Stimulated activated naive CD8-positive, alpha-beta T cell treated with anti-CD3 and anti-CD28 coated beads, Interleukin-15, amount 100 ng/mL, for 72 hours (primary cell): ENCODE measurements at regions not wholly inside any gene's neighbourhood (a gene's known extent, or its start where the extent isn't known, plus 50 kb on each side); places are given as distances from the start of the nearest gene placed in this dataset.
"Not testable (repeated sequence)": the region's sequence is repeated elsewhere in the genome, so short reads cannot be mapped to it uniquely, and the experiment has no call there.

Source experiments
- ATAC-seq: fragments of 150-1000 bp; cut with Tn5 transposase; 2 replicates; pipeline ENCODE4 v1.10.0; 2021; ENCODE audit warnings: mild to moderate bottlenecking, moderate library complexity
- DNase-seq, 2 donors: peaks; one replicate each; pipeline ENCODE4 v3.0.0; 2021 to 2022
- H3K27ac Mint-ChIP-seq, 2 donors: one replicate each; pipeline ENCODE4 v1.8.0; 2022; ENCODE audit warnings: mild to moderate bottlenecking in 2 of 2, mixed read lengths in 2 of 2, moderate library complexity in 2 of 2
- H3K27me3 Mint-ChIP-seq: one replicate; pipeline ENCODE4 v1.8.0; 2022; ENCODE audit warnings: mixed read lengths
- H3K4me1 Mint-ChIP-seq: one replicate; pipeline ENCODE4 v1.8.0; 2022; ENCODE audit warnings: mild to moderate bottlenecking, mixed read lengths
- H3K4me3 Mint-ChIP-seq, 2 donors: one replicate each; pipeline ENCODE4 v1.8.0; 2022; ENCODE audit warnings: mild to moderate bottlenecking in 2 of 2, mixed read lengths in 2 of 2, moderate library complexity in 1 of 2
- H3K9me3 Mint-ChIP-seq, 2 donors: one replicate each; pipeline ENCODE4 v1.8.0; 2022; ENCODE audit warnings: mixed read lengths in 2 of 2

DNA sequence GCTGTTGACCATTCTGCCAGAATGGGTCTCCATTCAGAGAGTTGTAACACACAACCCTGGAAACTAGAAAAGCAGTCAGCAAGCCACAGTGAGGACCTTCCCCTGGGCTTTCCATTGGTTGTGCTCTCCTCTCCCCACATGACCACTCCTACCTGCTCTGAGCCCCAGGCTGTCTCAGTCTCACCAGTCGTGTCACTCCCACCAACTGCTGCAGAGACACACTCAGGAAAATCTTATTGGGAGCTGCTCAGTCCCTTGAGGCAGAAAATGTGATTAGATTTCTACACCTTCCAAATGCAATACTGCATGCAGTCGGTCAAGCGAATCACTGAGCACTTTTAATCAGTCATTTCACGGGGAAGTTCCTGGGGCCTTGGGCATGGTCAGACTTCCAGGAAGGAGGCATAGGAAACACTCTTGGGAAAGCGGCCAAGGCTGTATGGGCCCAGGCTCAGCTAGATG, 284.2 kb upstream of the NMUR2 start:
- Mint-ChIP-seq H3K27me3 (no peaks in the 10 kb centered on the region), H3K9me3 (peaks cover 21 to 25% of the 10 kb centered on the region in 2 donors), H3K27ac (peak overlapping the region in 1 of 2 donors; percentile 92), H3K4me1 (no peaks in the 10 kb centered on the region), H3K4me3 (no peak overlapping the region)
- ATAC-seq (no peak), DNase-seq (no peak)

- Mint-ChIP-seq H3K4me3 (no peak overlapping the region), H3K27me3 (no peaks in the 10 kb centered on the region), H3K4me1 (no peaks in the 10 kb centered on the region), H3K27ac (no peak overlapping the region), H3K9me3 (peaks cover 4 to 7% of the 10 kb centered on the region in 2 donors)
- DNase-seq (no peak), ATAC-seq (no peak)
Measured at GRCh38 chr5:152694231-152694630, 289.2 kb upstream of the NMUR2 start.

GRCh38 chr5:152701305-152701949, 296.3 kb upstream of the NMUR2 start:
- H3K27ac Mint-ChIP-seq = no peak overlapping the region
- no peaks in the 10 kb centered on the region for H3K27me3 Mint-ChIP-seq
- DNase-seq (no peak), ATAC-seq (no peak)
- H3K4me1 Mint-ChIP-seq = no peaks in the 10 kb centered on the region
- peaks cover 10 to 22% of the 10 kb centered on the region in 2 donors for H3K9me3 Mint-ChIP-seq
- no peak overlapping the region for H3K4me3 Mint-ChIP-seq

- ATAC-seq (no peak), DNase-seq (no peak)
- Mint-ChIP-seq H3K4me1 (no peaks in the 10 kb centered on the region), H3K27me3 (no peaks in the 10 kb centered on the region), H3K27ac (no peak overlapping the region), H3K4me3 (no peak overlapping the region), H3K9me3 (peaks cover 10 to 22% of the 10 kb centered on the region in 2 donors)
Measured at GRCh38 chr5:152704286-152704685, 299.2 kb upstream of the NMUR2 start.

DNA sequence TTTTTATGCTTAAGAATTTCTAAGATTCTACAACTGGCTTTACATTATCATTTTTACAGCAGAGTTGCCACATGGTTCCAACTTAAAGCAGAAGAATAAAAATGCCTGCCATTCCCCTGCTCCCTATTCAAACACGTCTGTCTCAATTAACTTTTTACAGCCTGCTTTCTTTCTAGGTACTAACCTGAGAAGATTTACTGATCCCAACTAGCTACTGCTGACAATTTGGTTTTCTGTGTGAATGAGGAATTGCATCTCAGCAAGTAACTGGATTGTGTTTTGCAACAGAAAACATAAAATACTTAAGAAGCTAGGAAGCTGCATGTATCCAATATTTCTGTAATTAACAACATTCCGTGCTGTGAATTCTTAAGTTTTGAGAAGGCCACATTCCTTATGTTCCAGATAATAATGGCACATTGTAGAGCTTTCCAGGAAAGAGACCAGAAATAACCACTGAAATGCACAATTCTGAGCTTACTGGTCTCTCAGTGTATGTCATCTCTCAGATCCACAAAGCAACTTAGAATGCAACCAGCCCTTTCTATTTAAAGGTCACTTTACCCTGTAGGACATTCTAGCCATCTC, 306.8 kb upstream of the NMUR2 start:
- no peak overlapping the region for H3K4me3 Mint-ChIP-seq
- H3K9me3 Mint-ChIP-seq = peaks cover 5 to 7% of the 10 kb centered on the region in 2 donors
- no peaks in the 10 kb centered on the region for H3K27me3 Mint-ChIP-seq
- ATAC-seq (no peak), DNase-seq (no peak)
- H3K4me1 Mint-ChIP-seq = no peaks in the 10 kb centered on the region
- no peak overlapping the region for H3K27ac Mint-ChIP-seq

DNA sequence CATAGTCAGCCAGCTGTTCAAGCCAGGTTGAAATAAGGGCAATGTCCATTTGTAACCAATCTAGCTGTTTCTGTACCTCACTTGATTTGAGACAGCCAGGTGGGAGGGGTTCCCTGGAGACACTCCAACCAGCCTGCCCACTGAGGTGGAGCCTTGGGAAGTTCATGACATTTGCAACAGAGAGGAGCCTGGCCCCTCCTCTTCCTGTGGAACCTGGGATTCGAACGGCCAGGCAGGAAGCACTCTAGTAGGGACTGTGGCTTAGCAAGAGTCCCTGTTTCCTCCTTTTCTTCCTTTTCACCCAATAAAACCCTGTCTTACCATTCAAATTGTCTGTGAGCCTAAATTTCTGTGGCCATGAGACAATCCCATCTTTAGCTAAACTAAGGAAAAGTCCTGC, 312.3 kb upstream of the NMUR2 start:
- Mint-ChIP-seq H3K27ac (no peak overlapping the region), H3K4me1 (no peaks in the 10 kb centered on the region), H3K9me3 (peaks cover 12 to 18% of the 10 kb centered on the region in 2 donors), H3K27me3 (no peaks in the 10 kb centered on the region), H3K4me3 (no peak overlapping the region)
- ATAC-seq = no peak
- DNase-seq = no peak

DNA sequence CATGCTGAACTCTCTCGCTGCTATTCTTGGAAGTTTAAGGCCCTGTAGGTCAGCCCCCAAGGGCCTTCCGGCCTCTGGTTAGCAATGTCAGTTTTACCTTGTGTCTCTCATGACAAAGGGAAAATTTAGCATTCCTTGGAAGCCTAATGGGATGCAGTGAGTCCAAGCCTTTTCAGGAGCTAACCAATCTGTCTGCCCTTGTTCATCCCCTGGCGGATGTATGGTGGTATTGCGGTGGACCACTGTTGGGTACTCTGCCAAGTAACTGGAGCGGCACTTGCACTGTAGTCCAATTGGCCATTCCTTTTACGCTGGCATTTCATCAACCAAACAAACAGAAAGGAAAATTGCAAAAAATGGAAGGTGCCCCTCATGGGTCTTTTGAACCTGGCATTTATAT, 318.4 kb upstream of the NMUR2 start:
- DNase-seq (no peak), ATAC-seq (no peak)
- Mint-ChIP-seq H3K4me1 (no peaks in the 10 kb centered on the region), H3K9me3 (peaks cover 17 to 41% of the 10 kb centered on the region in 2 donors), H3K27me3 (no peaks in the 10 kb centered on the region), H3K27ac (no peak overlapping the region), H3K4me3 (no peak overlapping the region)

DNA sequence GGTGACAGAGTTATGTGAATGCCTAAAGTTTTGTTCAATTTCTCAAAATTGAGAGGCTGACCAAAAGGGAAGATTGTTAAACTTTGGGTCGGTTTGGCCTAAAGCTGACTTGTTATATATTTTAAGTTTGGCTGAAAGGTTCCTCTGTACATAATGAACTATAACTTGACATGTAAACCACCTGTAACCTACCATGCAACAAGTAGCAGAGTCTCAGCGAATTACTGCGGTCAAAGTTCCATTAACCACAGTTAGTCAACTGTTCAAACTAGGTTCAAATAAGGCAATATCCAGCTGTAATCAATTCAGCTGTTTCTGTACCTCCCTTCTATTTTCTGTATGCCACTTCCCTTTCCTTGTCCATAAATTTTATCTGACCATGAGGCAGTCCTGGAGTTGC, 325.1 kb upstream of the NMUR2 start:
- Mint-ChIP-seq H3K27me3 (no peaks in the 10 kb centered on the region), H3K4me3 (no peak overlapping the region), H3K4me1 (no peaks in the 10 kb centered on the region), H3K9me3 (peaks cover 0 to under 1% of the 10 kb centered on the region in 2 donors), H3K27ac (no peak overlapping the region)
- DNase-seq (no peak), ATAC-seq (no peak)

GRCh38 chr5:152736906-152737305, 331.8 kb upstream of the NMUR2 start:
- no peak for DNase-seq
- H3K9me3 Mint-ChIP-seq = peaks cover 12 to 16% of the 10 kb centered on the region in 2 donors
- H3K27ac Mint-ChIP-seq = no peak overlapping the region
- no peak for ATAC-seq
- no peak overlapping the region for H3K4me3 Mint-ChIP-seq
- no peaks in the 10 kb centered on the region for H3K4me1 Mint-ChIP-seq
- no peaks in the 10 kb centered on the region for H3K27me3 Mint-ChIP-seq

DNA sequence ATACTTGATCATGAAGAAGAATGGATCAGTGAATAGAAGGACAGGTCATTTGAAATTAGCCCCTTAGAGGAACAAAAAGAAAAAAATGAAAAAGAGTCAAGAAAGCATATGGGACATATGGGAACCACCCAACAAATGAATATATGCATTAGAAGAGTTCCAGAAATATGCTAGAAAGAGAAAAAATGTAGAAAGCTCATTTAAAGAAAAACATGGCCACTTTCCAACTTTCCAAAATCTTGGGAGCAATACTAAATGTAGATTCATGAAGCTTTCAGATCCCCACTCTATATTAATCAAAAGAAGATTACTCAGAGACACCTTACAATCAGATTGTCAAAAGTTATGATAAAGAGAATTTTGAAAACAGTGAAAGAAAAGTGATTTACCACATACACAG, 334.8 kb upstream of the NMUR2 start:
- Mint-ChIP-seq H3K4me1 (no peaks in the 10 kb centered on the region), H3K27me3 (no peaks in the 10 kb centered on the region), H3K4me3 (no peak overlapping the region), H3K27ac (no peak overlapping the region), H3K9me3 (peaks cover 12 to 19% of the 10 kb centered on the region in 2 donors)
- no peak for DNase-seq
- ATAC-seq = no peak

GRCh38 chr5:152741126-152741525, 336.0 kb upstream of the NMUR2 start:
- not testable (repeated sequence) for H3K4me1 Mint-ChIP-seq, H3K27ac Mint-ChIP-seq, H3K27me3 Mint-ChIP-seq, DNase-seq, H3K4me3 Mint-ChIP-seq, ATAC-seq
- H3K9me3 Mint-ChIP-seq = peaks cover 12 to 14% of the 10 kb centered on the region in 2 donors

- H3K27ac Mint-ChIP-seq, H3K4me3 Mint-ChIP-seq, ATAC-seq, H3K4me1 Mint-ChIP-seq, DNase-seq, H3K27me3 Mint-ChIP-seq: not testable (repeated sequence)
- peaks cover 20 to 21% of the 10 kb centered on the region in 2 donors for H3K9me3 Mint-ChIP-seq
Measured at GRCh38 chr5:152787709-152788217, 382.7 kb upstream of the NMUR2 start.

DNA sequence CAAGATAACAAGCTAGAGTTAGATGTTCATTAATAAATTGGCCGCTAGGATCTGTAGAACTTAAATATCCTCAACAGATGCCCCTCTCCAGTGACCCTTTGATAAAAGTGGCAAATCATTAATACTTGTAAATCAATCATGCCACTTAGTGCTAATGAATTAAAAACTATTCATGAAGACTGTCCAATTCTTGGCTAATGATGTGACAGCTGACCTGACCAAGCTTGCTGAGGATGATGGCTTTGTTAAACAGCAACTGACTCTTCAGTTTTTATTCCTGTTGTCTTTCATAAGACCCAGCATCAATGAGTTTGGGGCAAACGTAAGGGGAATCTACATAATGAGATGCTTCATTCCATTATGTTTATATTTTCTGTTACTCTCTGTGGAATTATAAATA, 396.8 kb upstream of the NMUR2 start:
- DNase-seq (no peak), ATAC-seq (no peak)
- Mint-ChIP-seq H3K4me3 (no peak overlapping the region), H3K9me3 (peaks cover 0 to 4% of the 10 kb centered on the region in 2 donors), H3K4me1 (no peaks in the 10 kb centered on the region), H3K27ac (no peak overlapping the region), H3K27me3 (no peaks in the 10 kb centered on the region)

DNA sequence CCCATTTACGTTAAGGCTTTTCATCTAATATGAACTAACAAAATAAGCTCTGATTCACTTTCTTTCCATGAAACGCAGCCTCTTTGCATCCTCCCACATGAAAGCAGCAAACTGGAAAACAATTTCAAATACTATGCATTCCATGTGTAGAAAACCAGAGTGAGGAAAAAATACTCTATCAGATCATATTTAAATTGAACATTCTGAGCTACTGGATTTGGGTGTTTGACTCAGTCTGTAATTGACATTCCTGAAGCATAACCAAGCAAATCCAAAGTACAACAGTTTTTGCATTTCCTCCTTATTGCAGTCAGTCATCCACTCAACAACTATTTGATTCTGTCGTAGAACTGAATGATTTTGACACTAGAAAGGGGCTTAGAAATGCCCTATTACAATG, 399.1 kb upstream of the NMUR2 start:
- DNase-seq = no peak
- Mint-ChIP-seq H3K27me3 (no peaks in the 10 kb centered on the region), H3K4me1 (no peaks in the 10 kb centered on the region), H3K9me3 (peaks cover 0 to 4% of the 10 kb centered on the region in 2 donors), H3K27ac (no peak overlapping the region), H3K4me3 (no peak overlapping the region)
- ATAC-seq = no peak

GRCh38 chr5:152811988-152812387, 406.9 kb upstream of the NMUR2 start:
- no peaks in the 10 kb centered on the region for H3K27me3 Mint-ChIP-seq
- no peaks in the 10 kb centered on the region for H3K4me1 Mint-ChIP-seq
- peaks cover 8 to 9% of the 10 kb centered on the region in 2 donors for H3K9me3 Mint-ChIP-seq
- ATAC-seq (no peak), DNase-seq (no peak)
- peak overlapping the region; percentile 21 to 80 for H3K27ac Mint-ChIP-seq
- H3K4me3 Mint-ChIP-seq = no peak overlapping the region

DNA sequence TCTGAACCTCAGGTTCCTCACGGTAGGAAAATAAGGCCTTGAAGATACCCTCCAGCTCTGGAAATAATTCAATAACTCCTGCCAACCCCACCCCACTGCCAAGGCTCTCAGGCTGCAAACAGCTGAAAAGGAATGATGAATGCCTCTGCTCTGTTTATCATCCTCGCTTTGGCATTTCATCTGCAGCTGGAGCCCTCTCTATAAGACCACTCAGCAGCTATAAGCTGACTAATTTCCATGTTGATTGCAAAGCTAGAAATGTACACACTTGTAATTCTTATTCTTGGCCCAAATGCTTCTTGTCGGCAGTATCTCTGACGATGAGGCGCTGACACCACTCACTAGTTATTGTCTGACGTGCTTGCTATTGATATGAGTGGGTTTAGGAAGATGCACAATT, 408.4 kb upstream of the NMUR2 start:
- H3K4me3 Mint-ChIP-seq = no peak overlapping the region
- ATAC-seq (no peak), DNase-seq (no peak)
- H3K27ac Mint-ChIP-seq = peak overlapping the region in 1 of 2 donors; percentile 54
- H3K9me3 Mint-ChIP-seq = peaks cover 8 to 9% of the 10 kb centered on the region in 2 donors
- no peaks in the 10 kb centered on the region for H3K27me3 Mint-ChIP-seq
- no peaks in the 10 kb centered on the region for H3K4me1 Mint-ChIP-seq
